ENCODE measurements at regions not wholly inside any gene's neighbourhood (a gene's known extent, or its start where the extent isn't known, plus 50 kb on each side); places are given as distances from the start of the nearest gene placed in this dataset.

GRCh38 chr16:65547772-65548446 lies 426.0 kb upstream of the CDH11 start:
- CTCF ChIA-PET (ENCODE audit: low intra/inter-chr PET ratio, low total read pairs), result no interaction called here
- TF ChIP-seq BCLAF1 (IDR thresholded peaks at IDR 0.05) (no peak), ZSCAN20 (CRISPR knock-in tag; IDR thresholded peaks at IDR 0.05; ENCODE audit: borderline replicate concordance) (no peak), SETDB1 (CRISPR knock-in tag; IDR thresholded peaks at IDR 0.05; ENCODE audit: borderline replicate concordance) (no peak), ZNF24 (IDR thresholded peaks at IDR 0.05) (no peak), ZNF274 (CRISPR knock-in tag; IDR thresholded peaks at IDR 0.05) (no peak)
- Histone ChIP-seq H4K20me1 (ENCODE audit: insufficient read depth, low read length) (no peaks in the 10 kb centered on the region), H3K27me3 (ENCODE audit: control insufficient read depth in 1 of 2, insufficient read depth in 2 of 2, low read length in 2 of 2) (no peaks in the 10 kb centered on the region), H3K79me2 (ENCODE audit: insufficient read depth, low read length) (no peaks in the 10 kb centered on the region), H3K4me2 (ENCODE audit: low read depth, low read length) (no peak overlapping the region), H2AFZ (ENCODE audit: low read length) (no peak overlapping the region), H3K27ac (ENCODE audit: extremely low read length, insufficient read depth, low read length) (no peak overlapping the region), H3K4me1 (ENCODE audit: insufficient read depth, low read length) (no peaks in the 10 kb centered on the region), H3K4me3 (replicated peaks in 1 of 3; ENCODE audit: insufficient read depth in 1 of 3, low read depth in 2 of 3, low read length in 3 of 3) (no peak overlapping the region), H3K36me3 (replicated peaks in 1 of 2; ENCODE audit: control insufficient read depth in 1 of 2, insufficient read depth in 2 of 2, low read length in 2 of 2) (no peaks in the 10 kb centered on the region), H3K9ac (ENCODE audit: insufficient read depth, low read depth, low read length) (no peak overlapping the region), H3K9me3 (ENCODE audit: low read length) (peaks cover 4% of the 10 kb centered on the region; the same call in 1 of the 2 replicates)
- POLR2A ChIA-PET, result no interaction called here
- no TSS peak for BruUV-seq (replicated peaks)
- DNase-seq (ENCODE audit: low spot score) (no peak), ATAC-seq (no peak), FAIRE-seq (no peak)
- intact Hi-C loops (cut with micrococcal nuclease; ENCODE audit: unreplicated experiment), result no loop called here
- 3% methylated on average over 7 of the region's 7 CpGs for WGBS (ENCODE audit: low lambda C conversion rate)
- in situ Hi-C loops (cut with HindIII; ENCODE audit: extremely low pct_ligation_motif_present, low pct_unique_long_range_greater_than_20kb), result no loop called here

DNA sequence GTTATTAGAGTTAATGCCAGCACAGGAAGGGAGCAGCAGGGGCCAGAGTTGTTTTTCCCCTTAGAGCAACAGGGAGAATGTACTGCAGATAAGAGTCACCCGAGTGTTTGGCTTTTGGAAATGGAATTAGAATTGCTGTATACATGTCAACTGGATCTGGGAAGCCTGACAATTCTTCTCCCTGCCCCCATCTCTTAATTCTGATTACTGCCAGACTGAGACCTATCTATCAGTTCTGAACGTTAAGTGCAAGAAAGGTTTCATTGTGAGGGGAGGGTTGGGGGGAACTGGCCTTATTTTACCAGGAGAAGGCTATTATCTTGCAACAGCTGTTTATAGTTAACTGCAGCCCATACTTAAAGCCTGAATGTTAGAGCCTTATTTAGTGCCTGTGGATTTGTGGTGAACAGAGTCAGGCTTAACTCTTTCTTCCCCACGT lies 424.5 kb upstream of the CDH11 start:
- Histone ChIP-seq H3K9ac (ENCODE audit: insufficient read depth, low read depth, low read length) (no peak overlapping the region), H3K4me3 (replicated peaks in 1 of 3; ENCODE audit: insufficient read depth in 1 of 3, low read depth in 2 of 3, low read length in 3 of 3) (no peak overlapping the region), H3K4me1 (ENCODE audit: insufficient read depth, low read length) (no peaks in the 10 kb centered on the region), H3K79me2 (ENCODE audit: insufficient read depth, low read length) (no peaks in the 10 kb centered on the region), H3K27me3 (ENCODE audit: control insufficient read depth in 1 of 2, insufficient read depth in 2 of 2, low read length in 2 of 2) (no peaks in the 10 kb centered on the region), H3K9me3 (ENCODE audit: low read length) (peaks cover 4% of the 10 kb centered on the region; the same call in 1 of the 2 replicates), H3K36me3 (replicated peaks in 1 of 2; ENCODE audit: control insufficient read depth in 1 of 2, insufficient read depth in 2 of 2, low read length in 2 of 2) (no peaks in the 10 kb centered on the region), H4K20me1 (ENCODE audit: insufficient read depth, low read length) (no peaks in the 10 kb centered on the region), H2AFZ (ENCODE audit: low read length) (no peak overlapping the region), H3K27ac (ENCODE audit: extremely low read length, insufficient read depth, low read length) (no peak overlapping the region), H3K4me2 (ENCODE audit: low read depth, low read length) (no peak overlapping the region)
- no TSS peak for BruUV-seq (replicated peaks)
- POLR2A ChIA-PET, result no interaction called here
- in situ Hi-C loops (cut with HindIII; ENCODE audit: extremely low pct_ligation_motif_present, low pct_unique_long_range_greater_than_20kb) (no loop called here), intact Hi-C loops (cut with micrococcal nuclease; ENCODE audit: unreplicated experiment) (no loop called here)
- DNase-seq (ENCODE audit: low spot score) (no peak), FAIRE-seq (no peak), ATAC-seq (no peak)
- CTCF ChIA-PET (ENCODE audit: low intra/inter-chr PET ratio, low total read pairs), result no interaction called here
- WGBS (ENCODE audit: low lambda C conversion rate), result 0% methylated on average over 3 of the region's 3 CpGs
- no peak for TF ChIP-seq SUZ12 (IDR thresholded peaks at IDR 0.05; ENCODE audit: low read depth, low read length)
- no peak for TF ChIP-seq KDM1A (CRISPR knock-in tag; IDR thresholded peaks at IDR 0.05)
- TF ChIP-seq, protein P1, sequence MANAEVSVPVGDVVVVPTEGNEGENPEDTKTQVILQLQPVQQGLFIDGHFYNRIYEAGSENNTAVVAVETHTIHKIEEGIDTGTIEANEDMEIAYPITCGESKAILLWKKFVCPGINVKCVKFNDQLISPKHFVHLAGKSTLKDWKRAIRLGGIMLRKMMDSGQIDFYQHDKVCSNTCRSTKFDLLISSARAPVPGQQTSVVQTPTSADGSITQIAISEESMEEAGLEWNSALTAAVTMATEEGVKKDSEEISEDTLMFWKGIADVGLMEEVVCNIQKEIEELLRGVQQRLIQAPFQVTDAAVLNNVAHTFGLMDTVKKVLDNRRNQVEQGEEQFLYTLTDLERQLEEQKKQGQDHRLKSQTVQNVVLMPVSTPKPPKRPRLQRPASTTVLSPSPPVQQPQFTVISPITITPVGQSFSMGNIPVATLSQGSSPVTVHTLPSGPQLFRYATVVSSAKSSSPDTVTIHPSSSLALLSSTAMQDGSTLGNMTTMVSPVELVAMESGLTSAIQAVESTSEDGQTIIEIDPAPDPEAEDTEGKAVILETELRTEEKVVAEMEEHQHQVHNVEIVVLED (CRISPR knock-in tag; IDR thresholded peaks at IDR 0.05; ENCODE audit: borderline replicate concordance), result no peak
- TF ChIP-seq CBX1 (IDR thresholded peaks at IDR 0.05; ENCODE audit: low read depth), result no peak
- no peak for TF ChIP-seq AKAP8 (CRISPR knock-in tag; IDR thresholded peaks at IDR 0.05)
